WTC11 (cell line): ENCODE measurements at regions not wholly inside any gene's neighbourhood (a gene's known extent, or its start where the extent isn't known, plus 50 kb on each side); places are given as distances from the start of the nearest gene placed in this dataset.

Experiments used
- ATAC-seq: fragments of 200-7000 bp; cut with Tn5 transposase; 2 replicates; pipeline ENCODE4 v1.10.0; 2021; ENCODE audit warnings: mild to moderate bottlenecking, moderate library complexity
- CTCF ChIA-PET: fragments of 300-600 bp; sonication (Branson Sonifier 250); formaldehyde crosslinking; loops from one replicate; lab custom pipeline; 2021; ENCODE audit warnings: antibody characterized with exemption; lab: Charles Lee
- POLR2A ChIA-PET: fragments of 350-600 bp; sonication (Branson Sonifier 250); formaldehyde crosslinking; loops from one replicate; lab custom pipeline; 2021; ENCODE audit warnings: antibody characterized with exemption; lab: Charles Lee
- DNase-seq: peaks from one replicate; pipeline ENCODE4 v3.0.0; 2021; ENCODE audit warnings: low spot score
- H3K27ac Mint-ChIP-seq: 2 replicates; pipeline ENCODE4 v1.8.0; 2021; ENCODE audit warnings: mixed read lengths
- H3K27me3 Mint-ChIP-seq: 2 replicates; pipeline ENCODE4 v1.8.0; 2021; ENCODE audit warnings: low read depth, mild to moderate bottlenecking, moderate library complexity, mixed read lengths
- H3K36me3 Mint-ChIP-seq: 2 replicates; pipeline ENCODE4 v1.8.0; 2021; ENCODE audit warnings: mixed read lengths
- H3K4me1 Mint-ChIP-seq: 2 replicates; pipeline ENCODE4 v1.8.0; 2022; ENCODE audit warnings: mixed read lengths
- H3K4me3 Mint-ChIP-seq: 2 replicates; pipeline ENCODE4 v1.8.0; 2021; ENCODE audit warnings: mild to moderate bottlenecking, moderate library complexity, mixed read lengths
- H3K9me3 Mint-ChIP-seq: 2 replicates; pipeline ENCODE4 v1.8.0; 2021; ENCODE audit warnings: mixed read lengths
- AR ChIP-seq: fragments of 250-450 bp; sonication (Bioruptor Pico); IDR thresholded peaks from 2 replicates; pipeline ENCODE4 v1.9.0; 2021; ENCODE audit warnings: mild to moderate bottlenecking
- CBFB ChIP-seq: sonication (generic); formaldehyde crosslinking; IDR thresholded peaks from 2 replicates; pipeline ENCODE4 v1.8.1; 2022; ENCODE audit warnings: mild to moderate bottlenecking, low read depth, missing genetic modification reagents
- E2F4 ChIP-seq: sonication (generic); formaldehyde crosslinking; IDR thresholded peaks from 2 replicates; pipeline ENCODE4 v1.8.1; 2022; ENCODE audit warnings: low read depth, mild to moderate bottlenecking, moderate library complexity, missing genetic modification reagents, borderline replicate concordance
- ELF4 ChIP-seq: sonication (generic); formaldehyde crosslinking; IDR thresholded peaks from 2 replicates; pipeline ENCODE4 v1.8.1; 2022; ENCODE audit warnings: low read depth, mild to moderate bottlenecking, moderate library complexity, missing genetic modification reagents
- IRF1 ChIP-seq: sonication (generic); formaldehyde crosslinking; IDR thresholded peaks from 2 replicates; pipeline ENCODE4 v1.8.0; 2023; ENCODE audit warnings: missing genetic modification reagents
- KAT7 ChIP-seq: sonication (generic); formaldehyde crosslinking; IDR thresholded peaks from 2 replicates; pipeline ENCODE4 v1.8.1; 2023; ENCODE audit warnings: missing genetic modification reagents, mild to moderate bottlenecking, borderline replicate concordance
- MAX ChIP-seq: sonication (generic); formaldehyde crosslinking; IDR thresholded peaks from 2 replicates; pipeline ENCODE4 v1.8.0; 2022; ENCODE audit warnings: mild to moderate bottlenecking, missing genetic modification reagents
- OVOL2 ChIP-seq: fragments of 250-450 bp; sonication (Bioruptor Pico); IDR thresholded peaks from 2 replicates; pipeline ENCODE4 v1.9.0; 2021; ENCODE audit warnings: mild to moderate bottlenecking, borderline replicate concordance
- SP1 ChIP-seq: sonication (generic); formaldehyde crosslinking; conservative IDR thresholded peaks from 2 replicates; pipeline ENCODE4 v1.8.1; 2022; ENCODE audit warnings: missing genetic modification reagents
- TCF7 ChIP-seq: sonication (generic); formaldehyde crosslinking; IDR thresholded peaks from 2 replicates; pipeline ENCODE4 v1.8.0; 2022; ENCODE audit warnings: mild to moderate bottlenecking, low read depth, missing genetic modification reagents, moderate library complexity
- ZMAT4 ChIP-seq: fragments of 250-450 bp; sonication (Bioruptor Pico); IDR thresholded peaks from 2 replicates; pipeline ENCODE4 v1.9.0; 2021; ENCODE audit warnings: mild to moderate bottlenecking
- ZNF121 ChIP-seq: sonication (generic); formaldehyde crosslinking; IDR thresholded peaks from 2 replicates; pipeline ENCODE4 v1.8.0; 2023; ENCODE audit warnings: missing genetic modification reagents
- ZNF232 ChIP-seq: sonication (generic); formaldehyde crosslinking; IDR thresholded peaks from 2 replicates; pipeline ENCODE4 v1.8.0; 2022; ENCODE audit warnings: mild to moderate bottlenecking, missing genetic modification reagents
- ZNF263 ChIP-seq: sonication (generic); formaldehyde crosslinking; IDR thresholded peaks from 2 replicates; pipeline ENCODE4 v1.8.1; 2022; ENCODE audit warnings: low read depth, mild to moderate bottlenecking, moderate library complexity, missing genetic modification reagents
- ZNF281 ChIP-seq: sonication (generic); formaldehyde crosslinking; IDR thresholded peaks from 2 replicates; pipeline ENCODE4 v1.8.0; 2023; ENCODE audit warnings: mild to moderate bottlenecking, missing genetic modification reagents
- ZNF532 ChIP-seq: fragments of 250-450 bp; sonication (Bioruptor Pico); IDR thresholded peaks from 2 replicates; pipeline ENCODE4 v1.9.0; 2021; ENCODE audit warnings: mild to moderate bottlenecking, borderline replicate concordance

- no peak for TF ChIP-seq ZMAT4 (CRISPR knock-in tag)
Observed at GRCh38 chr2:143930891-143931290, 589.0 kb downstream of the ZEB2 start (continued).

- DNase-seq, result no peak
- Mint-ChIP-seq H3K27me3 (peaks cover 5% of the 10 kb centered on the region; the same call in 1 of the 2 replicates), H3K4me1 (peaks cover 4% of the 10 kb centered on the region), H3K27ac (no peak overlapping the region), H3K36me3 (no peaks in the 10 kb centered on the region; the same call in 1 of the 2 replicates), H3K9me3 (peaks cover 16% of the 10 kb centered on the region), H3K4me3 (no peak overlapping the region)
- CTCF ChIA-PET, result no interaction called here
- POLR2A ChIA-PET, result no interaction called here
- no peak for TF ChIP-seq MAX (CRISPR knock-in tag)
- TF ChIP-seq SP1, result no peak
- TF ChIP-seq ZNF281 (CRISPR knock-in tag), result no peak
- no peak for TF ChIP-seq ZNF532
- no peak for TF ChIP-seq KAT7 (CRISPR knock-in tag)
- ATAC-seq, result no peak
Observed at GRCh38 chr2:143928613-143929012, 591.3 kb downstream of the ZEB2 start.

- CTCF ChIA-PET, result no interaction called here
- TF ChIP-seq ZNF232 (CRISPR knock-in tag) (no peak), E2F4 (CRISPR knock-in tag) (no peak), CBFB (CRISPR knock-in tag) (no peak), SP1 (no peak), IRF1 (CRISPR knock-in tag) (no peak), ZMAT4 (CRISPR knock-in tag) (no peak), AR (CRISPR knock-in tag) (no peak), OVOL2 (CRISPR knock-in tag) (no peak), TCF7 (no peak), ELF4 (CRISPR knock-in tag) (no peak), ZNF121 (CRISPR knock-in tag) (no peak), ZNF263 (CRISPR knock-in tag) (no peak)
Observed at GRCh38 chr2:143928184-143928583, 591.7 kb downstream of the ZEB2 start.

More at GRCh38 chr2:143928184-143928583, 591.7 kb downstream of the ZEB2 start:
- H3K36me3 Mint-ChIP-seq, result no peaks in the 10 kb centered on the region; the same call in 1 of the 2 replicates
- H3K4me3 Mint-ChIP-seq, result no peak overlapping the region
- H3K9me3 Mint-ChIP-seq, result peaks cover 16% of the 10 kb centered on the region
- H3K27ac Mint-ChIP-seq, result no peak overlapping the region
- no peak for DNase-seq
- H3K27me3 Mint-ChIP-seq, result peaks cover 5% of the 10 kb centered on the region; the same call in 1 of the 2 replicates
- ATAC-seq, result no peak
- H3K4me1 Mint-ChIP-seq, result no peaks in the 10 kb centered on the region; the same call in 1 of the 2 replicates
- POLR2A ChIA-PET, result no interaction called here
